ENCODE measurements at regions not wholly inside any gene's neighbourhood (a gene's known extent, or its start where the extent isn't known, plus 50 kb on each side); places are given as distances from the start of the nearest gene placed in this dataset.

- no peak overlapping the region for H3K27ac ChIP-seq (ENCODE audit: insufficient read length, low read depth, low read length)
- H2BK5ac ChIP-seq (ENCODE audit: insufficient read length, low read length), result no peak overlapping the region
- no peaks in the 10 kb centered on the region for H3K27me3 ChIP-seq (ENCODE audit: insufficient read depth, low read length)
- no peak overlapping the region for H3T11ph ChIP-seq (ENCODE audit: low read length)
- H4K5ac ChIP-seq (ENCODE audit: insufficient read length, low read depth, low read length), result no peak overlapping the region
- no peaks in the 10 kb centered on the region for H3K4me1 Mint-ChIP-seq
- no peak overlapping the region for H4K91ac ChIP-seq (ENCODE audit: insufficient read length, low read depth, low read length)
- H3K23me2 ChIP-seq (ENCODE audit: insufficient read length, low read depth, low read length, poor library complexity, severe bottlenecking), result no peaks in the 10 kb centered on the region
- no peak overlapping the region for H3K23ac ChIP-seq (ENCODE audit: insufficient read length, low read depth, low read length)
- no peak overlapping the region for H4K8ac ChIP-seq (replicated peaks; ENCODE audit: insufficient read length, low read depth, low read length)
- no peak overlapping the region for H3K4me2 ChIP-seq (ENCODE audit: insufficient read depth, insufficient read length, low read length)
- H3K9ac ChIP-seq (ENCODE audit: extremely low read depth, insufficient read length, low read length), result no peak overlapping the region
- H3K56ac ChIP-seq (ENCODE audit: insufficient read length, low read depth, low read length), result no peak overlapping the region
- no peak overlapping the region for H3K27ac Mint-ChIP-seq
- H3K4me3 Mint-ChIP-seq, result no peak overlapping the region
- H2BK15ac ChIP-seq (ENCODE audit: low read depth, low read length), result no peak overlapping the region
- no peak overlapping the region for H2AFZ ChIP-seq (ENCODE audit: low read length)
- H4K20me1 ChIP-seq (ENCODE audit: control insufficient read depth, insufficient read depth, insufficient read length), result no peaks in the 10 kb centered on the region
- WGBS (ENCODE audit: extremely low coverage, insufficient read length, low lambda C conversion rate), result no CpG with 5 or more reads among the region's 2 CpGs
- DNase-seq, result no peak
- no peak overlapping the region for H2BK12ac ChIP-seq (ENCODE audit: insufficient read length, low read depth, low read length)
- H3K9me3 Mint-ChIP-seq, result peaks cover 0 to 4% of the 10 kb centered on the region in 2 experiments; a peak in 1 of 5 replicates
- H2BK20ac ChIP-seq (ENCODE audit: low read depth, low read length, poor library complexity, severe bottlenecking), result no peak overlapping the region
- H3K79me2 ChIP-seq (ENCODE audit: insufficient read depth, low read length), result no peaks in the 10 kb centered on the region
- H3K4me1 ChIP-seq (ENCODE audit: insufficient read depth, low read length), result no peaks in the 10 kb centered on the region
- no peak overlapping the region for H2AK5ac ChIP-seq (ENCODE audit: insufficient read length, low read length)
- H3K18ac ChIP-seq (ENCODE audit: insufficient read length, low read depth, low read length), result no peak overlapping the region
- H3K9me3 ChIP-seq (ENCODE audit: control insufficient read depth, low read depth, low read length), result no peaks in the 10 kb centered on the region
- no peak overlapping the region for H2BK120ac ChIP-seq (ENCODE audit: low read depth, low read length, poor library complexity, severe bottlenecking)
- H3K4ac ChIP-seq (ENCODE audit: low read depth, low read length), result no peak overlapping the region
- no peaks in the 10 kb centered on the region for H3K27me3 Mint-ChIP-seq (ENCODE audit: low read depth)
- TF ChIP-seq CTCF (conservative IDR thresholded peaks at IDR 0.05), result peak; percentile 43; the same call in 2 of the 3 replicates
- H3K14ac ChIP-seq (ENCODE audit: insufficient read depth, low read length), result no peak overlapping the region
- no peaks in the 10 kb centered on the region for H3K79me1 ChIP-seq (ENCODE audit: insufficient read depth, low read depth, low read length, poor library complexity, severe bottlenecking)
- no peaks in the 10 kb centered on the region for H3K36me3 Mint-ChIP-seq (ENCODE audit: insufficient read depth in 1 of 3, low read depth in 3 of 3)
Measured at GRCh38 chr12:77540097-77540496, 290.6 kb upstream of the NAV3 start.
